Posterior vena cava (tissue), 2 donors: ENCODE measurements at regions not wholly inside any gene's neighbourhood (a gene's known extent, or its start where the extent isn't known, plus 50 kb on each side); places are given as distances from the start of the nearest gene placed in this dataset.

Experiments
- DNase-seq: peaks from one replicate; pipeline ENCODE4 v3.0.0-alpha.2; 2020; ENCODE audit warnings: low spot score
- intact Hi-C, 2 donors: fragments of 100-400 bp; cut with DNase I; formaldehyde crosslinking; loops; one replicate each; pipeline versions ENCODE4 v1.14.1 to v1.14.2; 2022 to 2023
- donor health status: DM: yes; HTN: yes; CAD: no.
- donor health status: DM: yes; HTN: yes; CAD: no.

GRCh38 chr2:145593991-145594614 lies 1074.2 kb upstream of the ZEB2 start:
- intact Hi-C loops, result no loop called here
- no peak for DNase-seq

DNA sequence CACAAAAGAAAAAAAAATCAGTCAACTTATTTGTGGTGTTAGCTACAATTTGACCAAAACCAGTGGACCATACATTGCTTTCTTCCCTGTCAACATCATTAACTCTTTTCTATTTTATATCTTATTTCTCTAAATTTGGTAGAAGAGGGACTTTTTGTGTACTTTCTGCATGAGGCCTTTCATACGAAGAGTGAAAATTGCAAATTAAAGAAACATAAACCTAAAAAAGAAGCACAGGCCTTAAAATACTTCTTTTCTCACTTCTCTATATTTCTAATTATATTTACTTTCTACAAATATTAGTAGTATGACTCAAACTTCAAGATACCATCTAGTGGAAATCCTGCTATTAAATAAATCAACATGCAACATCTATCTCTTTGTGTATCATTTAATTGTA lies 1073.4 kb upstream of the ZEB2 start:
- no peak for DNase-seq

GRCh38 chr2:145592361-145592760 lies 1072.4 kb upstream of the ZEB2 start:
- intact Hi-C loops, result no loop called here
- DNase-seq, result no peak

More for the DNA sequence above, 1073.4 kb upstream of the ZEB2 start:
- intact Hi-C loops, result no loop called here

DNA sequence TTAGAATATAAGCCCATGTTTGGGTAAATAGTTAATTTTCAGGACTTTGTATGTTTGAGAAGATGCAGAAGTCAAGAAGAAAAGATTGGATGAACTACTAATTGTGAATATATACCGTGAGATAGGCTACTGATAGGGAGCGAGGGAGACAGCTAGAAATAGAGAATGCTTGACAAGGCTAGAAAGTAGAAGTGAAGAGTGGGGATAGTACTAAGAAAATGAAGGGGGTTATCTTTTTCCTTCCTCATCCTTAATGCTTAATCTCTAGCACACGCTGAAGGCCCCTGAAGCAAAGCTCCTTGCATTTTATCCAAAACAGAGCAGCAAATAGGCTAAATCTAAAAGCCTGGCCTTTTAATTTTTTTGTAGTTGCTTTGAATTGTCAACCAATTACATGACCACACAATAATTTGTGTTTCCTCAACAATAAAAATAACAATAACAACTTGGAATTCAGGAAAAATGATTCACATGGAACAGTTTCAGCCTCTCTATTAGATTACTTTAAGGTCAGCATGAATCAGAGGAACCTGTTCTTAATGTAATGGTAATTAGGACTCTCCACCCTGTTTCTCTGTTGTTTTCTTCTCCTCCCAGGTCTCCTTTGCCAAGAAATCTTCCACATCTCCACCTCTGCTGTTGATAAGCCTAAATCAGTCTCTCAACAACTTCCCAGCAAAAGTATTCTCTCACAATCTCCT lies 1071.3 kb upstream of the ZEB2 start:
- intact Hi-C loops, result no loop called here
- DNase-seq, result no peak

- intact Hi-C loops, result no loop called here
These were observed 1068.0 kb upstream of the ZEB2 start for GRCh38 chr2:145587922-145588321.

GRCh38 chr2:145584353-145584752 lies 1064.4 kb upstream of the ZEB2 start:
- intact Hi-C loops, result no loop called here
- no peak for DNase-seq

More at GRCh38 chr2:145587922-145588321, 1068.0 kb upstream of the ZEB2 start:
- no peak for DNase-seq

GRCh38 chr2:145573608-145574007 lies 1053.7 kb upstream of the ZEB2 start:
- intact Hi-C loops, result no loop called here
- no peak for DNase-seq

GRCh38 chr2:145572238-145572637 lies 1052.3 kb upstream of the ZEB2 start:
- intact Hi-C loops, result no loop called here

GRCh38 chr2:145569108-145569507 lies 1049.2 kb upstream of the ZEB2 start:
- DNase-seq, result no peak
- intact Hi-C loops, result no loop called here

More at GRCh38 chr2:145572238-145572637, 1052.3 kb upstream of the ZEB2 start:
- DNase-seq, result no peak

DNA sequence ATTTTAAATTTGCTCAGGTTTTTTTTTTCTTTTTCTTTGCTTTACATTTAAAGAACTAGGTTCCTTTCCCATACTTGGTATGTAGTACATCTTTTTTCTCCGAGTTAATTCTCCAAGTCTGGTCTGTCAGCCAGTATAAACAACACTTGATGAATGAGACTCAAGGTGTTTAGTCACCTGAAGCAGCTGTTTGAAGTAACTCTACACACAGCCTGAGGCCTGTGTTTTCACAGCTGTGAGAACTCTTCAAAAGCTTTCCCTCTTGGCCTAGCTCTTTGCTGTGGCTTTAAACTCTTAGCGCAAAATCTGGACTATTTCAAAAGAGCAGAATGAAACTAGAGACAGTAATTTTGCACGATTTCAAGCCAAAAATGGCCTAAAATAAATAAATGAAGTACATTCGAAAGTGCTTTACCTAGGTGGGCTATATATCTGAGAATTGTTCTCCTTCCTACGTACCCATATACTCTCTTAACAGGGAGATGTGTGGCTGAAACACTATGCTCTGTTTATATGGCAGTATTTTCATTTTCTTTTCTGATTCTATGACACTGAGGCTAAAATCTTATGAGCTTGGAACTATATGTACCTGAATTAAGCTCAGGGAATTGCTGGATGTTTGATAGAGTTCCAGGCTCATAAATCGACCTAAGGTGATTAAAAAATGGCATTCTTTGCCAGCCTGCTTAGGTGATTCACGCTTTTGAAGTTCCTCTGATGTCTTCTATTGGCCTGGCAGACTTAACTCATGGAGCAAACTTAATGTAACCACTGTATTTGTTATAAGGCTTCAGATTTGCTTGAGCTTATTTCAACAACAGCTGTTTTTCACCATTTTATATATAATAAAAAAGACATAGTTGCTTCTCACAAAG lies 1044.1 kb upstream of the ZEB2 start:
- intact Hi-C loops, result no loop called here
- DNase-seq, result no peak

DNA sequence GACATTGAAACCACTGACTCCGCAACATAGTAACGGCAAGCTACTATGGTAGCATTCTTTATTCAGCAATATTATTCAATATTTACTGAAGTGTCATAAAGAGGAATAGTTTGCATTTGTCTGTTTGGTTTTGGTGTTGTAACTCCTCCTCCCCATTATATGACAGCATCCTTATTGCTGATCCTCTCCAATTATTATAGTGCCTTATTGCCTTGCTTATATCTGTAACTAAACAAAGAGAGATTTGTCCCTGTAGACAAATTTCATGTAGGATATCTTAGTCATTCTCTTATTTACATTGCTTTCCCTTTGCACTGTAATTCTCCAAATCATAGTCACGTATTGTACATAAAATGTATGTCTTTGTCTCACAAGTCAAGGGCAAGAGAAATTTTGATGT lies 1041.2 kb upstream of the ZEB2 start:
- DNase-seq, result no peak
- intact Hi-C loops, result no loop called here

GRCh38 chr2:145558617-145559350 lies 1038.9 kb upstream of the ZEB2 start:
- intact Hi-C loops, result no loop called here

GRCh38 chr2:145555360-145555759 lies 1035.4 kb upstream of the ZEB2 start:
- DNase-seq, result no peak
- intact Hi-C loops, result no loop called here

More at GRCh38 chr2:145558617-145559350, 1038.9 kb upstream of the ZEB2 start:
- no peak for DNase-seq

DNA sequence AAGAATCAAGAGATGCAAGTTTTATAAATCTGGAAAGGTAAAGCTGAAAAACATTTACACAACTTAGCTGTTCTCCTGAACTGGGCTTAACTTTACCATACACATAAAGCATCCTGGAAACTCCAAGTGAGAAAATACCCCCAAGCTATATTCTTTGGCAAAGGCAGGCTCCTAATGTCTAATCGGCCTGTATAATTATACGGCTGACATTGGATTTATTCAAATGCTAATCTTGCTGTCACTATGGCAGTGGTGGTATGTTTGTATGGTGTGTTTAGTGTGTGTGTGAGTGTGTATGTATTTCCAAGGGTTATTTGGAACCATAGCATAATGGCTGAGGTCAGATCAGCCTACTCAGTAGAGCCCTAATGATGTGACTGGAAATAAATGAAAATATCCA lies 1031.8 kb upstream of the ZEB2 start:
- no peak for DNase-seq
- intact Hi-C loops, result no loop called here

DNA sequence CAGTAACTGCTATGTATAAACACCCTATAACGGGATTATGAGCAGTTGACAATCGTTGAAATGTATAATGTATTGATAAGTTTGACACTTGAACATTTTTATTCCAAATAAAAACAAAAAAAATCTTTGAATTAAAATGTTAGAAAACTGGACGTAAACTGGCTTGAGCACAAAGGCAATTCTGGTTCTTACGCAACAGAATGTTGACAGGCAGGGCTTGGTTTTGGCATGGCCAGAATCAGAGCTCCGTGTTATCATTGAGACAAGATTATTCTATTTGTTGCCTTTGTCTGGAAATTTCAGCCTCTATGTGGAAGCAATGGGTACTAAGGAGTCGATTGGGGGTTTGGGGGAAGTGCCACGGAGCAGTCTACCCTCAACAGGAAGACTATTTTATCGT lies 1028.6 kb upstream of the ZEB2 start:
- DNase-seq, result no peak
- intact Hi-C loops, result no loop called here

GRCh38 chr2:145547620-145548019 lies 1027.7 kb upstream of the ZEB2 start:
- DNase-seq, result no peak
- intact Hi-C loops, result no loop called here

GRCh38 chr2:145546091-145546490 lies 1026.2 kb upstream of the ZEB2 start:
- DNase-seq, result no peak
- intact Hi-C loops, result no loop called here

GRCh38 chr2:145543856-145544255 lies 1023.9 kb upstream of the ZEB2 start:
- intact Hi-C loops, result no loop called here
- DNase-seq, result no peak

- intact Hi-C loops, result no loop called here
- no peak for DNase-seq
These were observed 1023.2 kb upstream of the ZEB2 start for GRCh38 chr2:145543155-145543554.

- intact Hi-C loops, result no loop called here
- no peak for DNase-seq
These were observed 1021.1 kb upstream of the ZEB2 start for GRCh38 chr2:145541028-145541427.
